ENCODE measurements at regions not wholly inside any gene's neighbourhood (a gene's known extent, or its start where the extent isn't known, plus 50 kb on each side); places are given as distances from the start of the nearest gene placed in this dataset.

- no peaks in the 10 kb centered on the region for H3K9me3 ChIP-seq (ENCODE audit: low read length)
- 0% methylated on average over 4 of the region's 5 CpGs for WGBS (ENCODE audit: low lambda C conversion rate)
- BruUV-seq (replicated peaks), result no TSS peak
- no peak overlapping the region for H3K4me3 ChIP-seq (replicated peaks in 1 of 3; ENCODE audit: insufficient read depth in 1 of 3, low read depth in 2 of 3, low read length in 3 of 3)
- no peak for ATAC-seq
- no peak overlapping the region for H3K27ac ChIP-seq (ENCODE audit: extremely low read length, insufficient read depth, low read length)
- TF ChIP-seq ZNF414 (CRISPR knock-in tag; IDR thresholded peaks at IDR 0.05) (no peak), RXRA (CRISPR knock-in tag; IDR thresholded peaks at IDR 0.05) (no peak), ARID2 (CRISPR knock-in tag; IDR thresholded peaks at IDR 0.05; ENCODE audit: borderline replicate concordance) (no peak)
- H3K9ac ChIP-seq (ENCODE audit: insufficient read depth, low read depth, low read length), result no peak overlapping the region
- DNase-seq (ENCODE audit: low spot score), result no peak
- H2AFZ ChIP-seq (ENCODE audit: low read length), result no peak overlapping the region
- no peaks in the 10 kb centered on the region for H3K79me2 ChIP-seq (ENCODE audit: insufficient read depth, low read length)
- no peak overlapping the region for H3K4me2 ChIP-seq (ENCODE audit: low read depth, low read length)
- in situ Hi-C loops (cut with HindIII; ENCODE audit: extremely low pct_ligation_motif_present, low pct_unique_long_range_greater_than_20kb), result no loop called here
- POLR2A ChIA-PET, result no interaction called here
- no peak for FAIRE-seq
- no peaks in the 10 kb centered on the region for H3K4me1 ChIP-seq (ENCODE audit: insufficient read depth, low read length)
- H4K20me1 ChIP-seq (ENCODE audit: insufficient read depth, low read length), result no peaks in the 10 kb centered on the region
- peaks cover 0 to 8% of the 10 kb centered on the region in 2 experiments; a peak in 2 of 5 replicates for H3K27me3 ChIP-seq (ENCODE audit: control insufficient read depth in 1 of 2, insufficient read depth in 2 of 2, low read length in 2 of 2)
- H3K36me3 ChIP-seq (replicated peaks in 1 of 2; ENCODE audit: control insufficient read depth in 1 of 2, insufficient read depth in 2 of 2, low read length in 2 of 2), result no peaks in the 10 kb centered on the region
- intact Hi-C loops (cut with micrococcal nuclease; ENCODE audit: unreplicated experiment), result no loop called here
- CTCF ChIA-PET (ENCODE audit: low intra/inter-chr PET ratio, low total read pairs), result no interaction called here
Measured at GRCh38 chr1:14082331-14082730, 382.3 kb downstream of the PRDM2 start.

- no peaks in the 10 kb centered on the region for H3K79me2 ChIP-seq (ENCODE audit: insufficient read depth, low read length)
- no peak overlapping the region for H3K4me2 ChIP-seq (ENCODE audit: low read depth, low read length)
- in situ Hi-C loops (cut with HindIII; ENCODE audit: extremely low pct_ligation_motif_present, low pct_unique_long_range_greater_than_20kb) (no loop called here), intact Hi-C loops (cut with micrococcal nuclease; ENCODE audit: unreplicated experiment) (no loop called here)
- ATAC-seq (no peak), DNase-seq (ENCODE audit: low spot score) (no peak), FAIRE-seq (no peak)
- H3K4me1 ChIP-seq (ENCODE audit: insufficient read depth, low read length), result no peaks in the 10 kb centered on the region
- no peaks in the 10 kb centered on the region for H3K27me3 ChIP-seq (ENCODE audit: control insufficient read depth in 1 of 2, insufficient read depth in 2 of 2, low read length in 2 of 2)
- BruUV-seq (replicated peaks), result no TSS peak
- TF ChIP-seq ESRRA (CRISPR knock-in tag; IDR thresholded peaks at IDR 0.05; ENCODE audit: low read depth), result no peak
- no peak for TF ChIP-seq REXO4 (CRISPR knock-in tag; IDR thresholded peaks at IDR 0.05; ENCODE audit: borderline replicate concordance)
- TF ChIP-seq ZFP36 (IDR thresholded peaks at IDR 0.05; ENCODE audit: borderline replicate concordance, low read depth, low read length, partially characterized antibody), result no peak
- no peak for TF ChIP-seq ZNF207 (IDR thresholded peaks at IDR 0.05; ENCODE audit: borderline replicate concordance)
- ChIA-PET CTCF (ENCODE audit: low intra/inter-chr PET ratio, low total read pairs) (no interaction called here), POLR2A (no interaction called here)
- H2AFZ ChIP-seq (ENCODE audit: low read length), result no peak overlapping the region
- no peaks in the 10 kb centered on the region for H4K20me1 ChIP-seq (ENCODE audit: insufficient read depth, low read length)
- H3K9ac ChIP-seq (ENCODE audit: insufficient read depth, low read depth, low read length), result no peak overlapping the region
- no peaks in the 10 kb centered on the region for H3K36me3 ChIP-seq (replicated peaks in 1 of 2; ENCODE audit: control insufficient read depth in 1 of 2, insufficient read depth in 2 of 2, low read length in 2 of 2)
- H3K9me3 ChIP-seq (ENCODE audit: low read length), result no peaks in the 10 kb centered on the region
- H3K27ac ChIP-seq (ENCODE audit: extremely low read length, insufficient read depth, low read length), result no peak overlapping the region
- no peak overlapping the region for H3K4me3 ChIP-seq (replicated peaks in 1 of 3; ENCODE audit: insufficient read depth in 1 of 3, low read depth in 2 of 3, low read length in 3 of 3)
Measured at GRCh38 chr1:14083277-14083676, 383.3 kb downstream of the PRDM2 start.
